HepG2 (cell line): ENCODE measurements at regions not wholly inside any gene's neighbourhood (a gene's known extent, or its start where the extent isn't known, plus 50 kb on each side); places are given as distances from the start of the nearest gene placed in this dataset.

ENCODE experiments used
- ATAC-seq: fragments of 200-7000 bp; cut with Tn5 transposase; 3 replicates; pipeline ENCODE4 v1.9.1; 2020; ENCODE audit warnings: mild to moderate bottlenecking, moderate library complexity
- BruUV-seq: library from RNA; stranded (reverse); fragments of 400-500 nt; replicated peaks from 2 replicates; lab custom pipeline; 2021; lab: Mats Ljungman, UMichigan
- CTCF ChIA-PET: fragments of 300-600 bp; formaldehyde crosslinking; extraction: SDS; loops from one replicate; lab custom pipeline; 2021; ENCODE audit warnings: low total read pairs, inconsistent platforms, low intra/inter-chr PET ratio; lab: Yijun Ruan, JAX
- POLR2A ChIA-PET: fragments of 350-600 bp; sonication (Branson Sonifier 250); formaldehyde crosslinking; loops from one replicate; lab custom pipeline; 2020; ENCODE audit warnings: antibody characterized with exemption, inconsistent platforms; lab: Yijun Ruan, JAX
- DNase-seq: peaks from one replicate; pipeline ENCODE4 v3.0.0-alpha.2; 2015; ENCODE audit warnings: low spot score
- FAIRE-seq: peaks from 3 replicates; lab custom pipeline; 2011; peaks lifted over from hg19 to GRCh38; lab: Jason Lieb, UNC
- H2AFZ ChIP-seq: one replicate; pipeline ENCODE4 v1.6.1; 2011; ENCODE audit warnings: low read length, inconsistent platforms
- H3K27ac ChIP-seq: fragments of 300-600 bp; 3 replicates; pipeline ENCODE4 v1.8.0; 2011; ENCODE audit warnings: mixed run types, mild to moderate bottlenecking, mixed read lengths, low read length, inconsistent platforms; ENCODE audit not compliant: insufficient read depth; ENCODE audit errors: extremely low read length
- H3K27me3 ChIP-seq, 2 experiments: fragments of 200-600 bp in 1 of 2; 2 replicates in 1 of 2; 3 replicates in 1 of 2; pipeline versions ENCODE4 v1.6.0 to v1.8.0; 2011; ENCODE audit warnings: low read length in 2 of 2, mild to moderate bottlenecking in 2 of 2, moderate library complexity in 2 of 2, inconsistent platforms in 1 of 2; ENCODE audit not compliant: insufficient read depth in 2 of 2, control insufficient read depth in 1 of 2
- H3K36me3 ChIP-seq, 2 experiments: fragments of 200-600 bp in 1 of 2; replicated peaks in 1 of 2; 2 replicates in 1 of 2; 3 replicates in 1 of 2; pipeline versions ENCODE4 v1.5.1 to v1.8.0; 2011; ENCODE audit warnings: low read length in 2 of 2, inconsistent platforms in 1 of 2; ENCODE audit not compliant: insufficient read depth in 2 of 2, control insufficient read depth in 1 of 2
- H3K4me1 ChIP-seq: 2 replicates; pipeline ENCODE4 v1.5.1; 2012; ENCODE audit warnings: low read length, inconsistent platforms; ENCODE audit not compliant: insufficient read depth
- H3K4me2 ChIP-seq: 2 replicates; pipeline ENCODE4 v1.6.0; 2011; ENCODE audit warnings: low read depth, low read length, inconsistent platforms
- H3K4me3 ChIP-seq, 3 experiments: fragments of 200-600 bp in 1 of 3; sonication (generic), shearing (Covaris generic) in 1 of 3; replicated peaks in 1 of 3; 2 replicates each; pipeline ENCODE4 v1.5.1; 2011 to 2016; ENCODE audit warnings: low read length in 3 of 3, inconsistent platforms in 2 of 3, low read depth in 2 of 3, mild to moderate bottlenecking in 2 of 3, control low read depth in 1 of 3, mixed read lengths in 1 of 3; ENCODE audit not compliant: insufficient read depth in 1 of 3
- H3K79me2 ChIP-seq: one replicate; pipeline ENCODE4 v1.6.1; 2011; ENCODE audit warnings: low read length, inconsistent platforms; ENCODE audit not compliant: insufficient read depth
- H3K9ac ChIP-seq: 2 replicates; pipeline ENCODE4 v1.6.0; 2011; ENCODE audit warnings: mild to moderate bottlenecking, low read depth, low read length, inconsistent platforms; ENCODE audit not compliant: insufficient read depth
- H3K9me3 ChIP-seq: 2 replicates; pipeline ENCODE4 v1.5.1; 2012; ENCODE audit warnings: mild to moderate bottlenecking, low read length
- H4K20me1 ChIP-seq: 2 replicates; pipeline ENCODE4 v1.6.0; 2011; ENCODE audit warnings: inconsistent platforms, mild to moderate bottlenecking, low read length, moderate library complexity; ENCODE audit not compliant: insufficient read depth
- ARID4A ChIP-seq: sonication (generic); formaldehyde crosslinking; IDR thresholded peaks from 2 replicates; pipeline ENCODE4 v1.5.0; 2020; ENCODE audit warnings: mild to moderate bottlenecking, missing genetic modification reagents, borderline replicate concordance
- GATAD2A ChIP-seq: IDR thresholded peaks from 2 replicates; pipeline ENCODE4 v1.6.1; 2016
- HOXA7 ChIP-seq: sonication (generic); formaldehyde crosslinking; IDR thresholded peaks from 2 replicates; pipeline ENCODE4 v1.8.1; 2022; ENCODE audit warnings: mild to moderate bottlenecking, missing genetic modification reagents, moderate library complexity
- MNT ChIP-seq: fragments of 450-650 bp; IDR thresholded peaks from 2 replicates; pipeline ENCODE4 v1.6.1; 2016
- ZFP36L2 ChIP-seq: sonication (generic); formaldehyde crosslinking; IDR thresholded peaks from 2 replicates; pipeline ENCODE4 v1.4.0; 2020; ENCODE audit warnings: missing genetic modification reagents
- ZUFSP ChIP-seq: sonication (generic); formaldehyde crosslinking; IDR thresholded peaks from 2 replicates; pipeline ENCODE4 v1.9.0; 2021; ENCODE audit warnings: missing genetic modification reagents, mild to moderate bottlenecking, borderline replicate concordance
- WGBS: methylation state at CpG from one replicate; pipeline ENCODE4 v1.1.6; 2017; ENCODE audit warnings: low lambda C conversion rate; 5-methylcytosine and 5-hydroxymethylcytosine counted together
- in situ Hi-C: cut with HindIII; loops from 2 replicates; pipeline ENCODE4 v1.10.0; 2017; ENCODE audit warnings: low pct_unique_long_range_greater_than_20kb; ENCODE audit not compliant: extremely low pct_ligation_motif_present
- intact Hi-C: fragments of 100-400 bp; cut with micrococcal nuclease; formaldehyde crosslinking; loops from one replicate; pipeline ENCODE4 v1.10.0; 2022; ENCODE audit not compliant: unreplicated experiment
- TF ChIP-seq, protein P1 (sequence below): sonication (generic); formaldehyde crosslinking; IDR thresholded peaks from 2 replicates; pipeline ENCODE4 v1.5.0; 2020; ENCODE audit warnings: missing genetic modification reagents

- Histone ChIP-seq H2AFZ (no peak overlapping the region), H3K27me3 (peaks cover 0 to 4% of the 10 kb centered on the region in 2 experiments; a peak in 2 of 5 replicates), H3K79me2 (no peaks in the 10 kb centered on the region), H3K36me3 (no peaks in the 10 kb centered on the region), H3K9me3 (no peaks in the 10 kb centered on the region), H4K20me1 (no peaks in the 10 kb centered on the region), H3K4me3 (no peak overlapping the region), H3K4me2 (no peak overlapping the region), H3K27ac (no peak overlapping the region), H3K9ac (no peak overlapping the region), H3K4me1 (no peaks in the 10 kb centered on the region)
- CTCF ChIA-PET = no interaction called here
- FAIRE-seq = no peak
- in situ Hi-C loops = no loop called here
- POLR2A ChIA-PET = no interaction called here
- WGBS = 46% methylated on average over 6 of the region's 7 CpGs
- TF ChIP-seq HOXA7 (CRISPR knock-in tag) (no peak), MNT (peak; percentile 98), ARID4A (CRISPR knock-in tag) (no peak), GATAD2A (no peak), ZFP36L2 (CRISPR knock-in tag) (no peak), ZUFSP (CRISPR knock-in tag) (no peak)
- TF ChIP-seq, protein P1, sequence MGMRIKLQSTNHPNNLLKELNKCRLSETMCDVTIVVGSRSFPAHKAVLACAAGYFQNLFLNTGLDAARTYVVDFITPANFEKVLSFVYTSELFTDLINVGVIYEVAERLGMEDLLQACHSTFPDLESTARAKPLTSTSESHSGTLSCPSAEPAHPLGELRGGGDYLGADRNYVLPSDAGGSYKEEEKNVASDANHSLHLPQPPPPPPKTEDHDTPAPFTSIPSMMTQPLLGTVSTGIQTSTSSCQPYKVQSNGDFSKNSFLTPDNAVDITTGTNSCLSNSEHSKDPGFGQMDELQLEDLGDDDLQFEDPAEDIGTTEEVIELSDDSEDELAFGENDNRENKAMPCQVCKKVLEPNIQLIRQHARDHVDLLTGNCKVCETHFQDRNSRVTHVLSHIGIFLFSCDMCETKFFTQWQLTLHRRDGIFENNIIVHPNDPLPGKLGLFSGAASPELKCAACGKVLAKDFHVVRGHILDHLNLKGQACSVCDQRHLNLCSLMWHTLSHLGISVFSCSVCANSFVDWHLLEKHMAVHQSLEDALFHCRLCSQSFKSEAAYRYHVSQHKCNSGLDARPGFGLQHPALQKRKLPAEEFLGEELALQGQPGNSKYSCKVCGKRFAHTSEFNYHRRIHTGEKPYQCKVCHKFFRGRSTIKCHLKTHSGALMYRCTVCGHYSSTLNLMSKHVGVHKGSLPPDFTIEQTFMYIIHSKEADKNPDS = no peak
- ATAC-seq = no peak
- intact Hi-C loops = no loop called here
- DNase-seq = no peak
- no TSS peak for BruUV-seq
Measured at GRCh38 chr10:121276046-121276445, 322.2 kb downstream of the FGFR2 start.
